ENCODE measurements at regions not wholly inside any gene's neighbourhood (a gene's known extent, or its start where the extent isn't known, plus 50 kb on each side); places are given as distances from the start of the nearest gene placed in this dataset.
A peak's percentile ranks its signal among the peaks of the same experiment; 100 is the strongest.

GRCh38 chr6:91788501-91788900 is 1201.6 kb upstream of the MAP3K7 start:
- DNase-seq (ENCODE audit: low spot score): no peak

GRCh38 chr6:91786474-91787184 is 1199.8 kb upstream of the MAP3K7 start:
- no peak for DNase-seq (ENCODE audit: low spot score)

GRCh38 chr6:91782802-91783201 is 1195.9 kb upstream of the MAP3K7 start:
- DNase-seq (ENCODE audit: low spot score): no peak

DNA sequence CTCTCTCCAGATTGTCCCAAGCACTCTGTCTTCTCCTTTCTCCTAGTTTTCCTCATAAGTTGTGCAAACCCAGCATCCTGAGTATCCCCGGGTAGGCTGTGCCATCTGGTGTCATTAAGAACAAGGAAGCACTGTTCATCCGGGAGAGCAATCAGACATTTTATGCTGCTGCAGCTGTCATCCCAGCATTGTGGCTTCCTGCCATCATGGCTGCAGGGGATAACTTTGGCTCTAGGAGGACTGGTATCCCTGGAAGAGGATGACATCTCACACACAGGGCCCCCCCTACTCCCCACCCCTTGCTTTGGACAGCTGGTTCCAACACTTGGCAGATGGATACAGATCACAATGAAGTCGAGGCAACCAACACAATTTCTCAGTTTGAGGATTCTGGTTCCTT is 1195.1 kb upstream of the MAP3K7 start:
- DNase-seq (ENCODE audit: low spot score): peak; percentile 33

GRCh38 chr6:91780270-91780669 is 1193.4 kb upstream of the MAP3K7 start:
- DNase-seq (ENCODE audit: low spot score): no peak

DNA sequence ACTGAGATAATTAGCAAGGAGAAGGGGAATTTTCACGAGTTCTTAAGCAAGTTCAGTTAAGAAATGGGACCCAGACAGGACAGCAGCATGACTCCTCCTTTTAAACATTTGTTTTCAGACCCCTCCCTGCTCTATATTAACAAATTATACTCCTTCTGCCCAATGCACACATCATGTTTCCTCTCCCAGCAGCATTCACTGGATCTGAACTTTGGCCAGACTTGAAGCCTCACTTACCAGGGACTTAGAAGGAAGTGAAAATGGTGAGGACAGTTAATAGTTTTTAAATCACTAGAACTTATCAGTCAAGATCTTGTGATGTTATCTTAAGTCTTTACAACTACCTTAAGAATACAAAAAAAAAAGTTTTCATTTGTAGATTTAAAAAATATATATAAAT is 1174.7 kb upstream of the MAP3K7 start:
- DNase-seq (ENCODE audit: low spot score): no peak

GRCh38 chr6:91754691-91755090 is 1167.8 kb upstream of the MAP3K7 start:
- no peak for DNase-seq (ENCODE audit: low spot score)

GRCh38 chr6:91751526-91751925 is 1164.7 kb upstream of the MAP3K7 start:
- DNase-seq (ENCODE audit: low spot score): no peak

DNA sequence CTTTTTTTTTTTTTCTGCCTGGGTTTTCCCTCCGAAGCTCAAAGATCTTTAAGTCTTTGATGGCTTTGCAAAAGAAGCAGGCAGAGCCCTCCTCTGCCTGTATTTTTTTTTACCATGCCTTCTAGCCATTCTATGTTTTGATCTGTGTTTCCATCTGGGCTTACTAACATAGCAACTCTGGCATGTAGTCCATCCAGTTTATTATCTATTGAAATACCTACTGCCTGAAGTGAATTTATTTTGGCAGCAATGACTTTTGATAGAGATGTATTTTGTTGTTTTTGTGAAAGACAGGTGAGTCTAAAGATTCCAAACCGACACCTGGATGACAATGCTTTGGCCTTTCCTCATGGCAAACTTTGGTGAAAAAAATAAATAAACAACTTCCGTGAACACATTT is 1157.7 kb upstream of the MAP3K7 start:
- no peak for DNase-seq (ENCODE audit: low spot score)

DNA sequence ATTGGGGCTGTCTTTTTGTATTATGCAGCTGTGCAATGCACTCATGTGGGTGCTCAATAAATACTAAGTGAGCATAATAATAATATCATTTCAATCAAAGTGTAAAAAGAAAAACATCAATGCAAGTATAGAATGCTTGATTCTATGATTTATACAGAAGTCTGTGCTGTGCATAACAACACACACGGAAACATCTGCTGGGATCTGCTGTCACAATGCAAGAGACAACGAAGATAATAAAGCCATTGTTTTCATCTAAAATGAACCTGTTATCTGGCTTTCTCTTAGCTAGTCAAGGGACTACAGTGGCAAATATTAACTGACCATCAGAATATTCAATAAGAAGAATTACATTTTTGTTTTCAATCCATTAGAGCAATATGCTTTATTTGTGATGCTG is 1156.9 kb upstream of the MAP3K7 start:
- no peak for DNase-seq (ENCODE audit: low spot score)

GRCh38 chr6:91731939-91732338 is 1145.1 kb upstream of the MAP3K7 start:
- DNase-seq (ENCODE audit: low spot score): no peak

- no peak for DNase-seq (ENCODE audit: low spot score)
Observed at GRCh38 chr6:91730710-91731109, 1143.8 kb upstream of the MAP3K7 start.

DNA sequence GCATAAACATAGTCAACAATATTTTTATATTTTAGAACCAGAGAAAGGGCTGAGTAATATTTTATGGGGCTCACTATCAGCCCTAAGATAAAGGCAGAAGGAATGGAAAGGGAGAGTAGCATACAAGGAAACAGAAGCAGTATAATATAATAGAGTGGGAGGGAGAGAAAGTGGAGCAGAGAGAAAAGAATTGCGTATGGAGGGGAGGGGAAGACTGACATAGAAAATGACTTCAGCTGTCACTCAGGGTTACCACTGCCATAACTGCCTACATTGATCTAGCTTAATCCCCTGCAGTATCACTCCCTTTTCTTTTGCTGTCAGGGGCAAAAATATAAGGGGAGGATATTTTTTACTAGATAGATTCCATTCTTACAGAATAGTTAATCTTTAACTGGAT is 1133.5 kb upstream of the MAP3K7 start:
- no peak for DNase-seq (ENCODE audit: low spot score)

- DNase-seq (ENCODE audit: low spot score): no peak
Observed at GRCh38 chr6:91719414-91719813, 1132.5 kb upstream of the MAP3K7 start.

DNA sequence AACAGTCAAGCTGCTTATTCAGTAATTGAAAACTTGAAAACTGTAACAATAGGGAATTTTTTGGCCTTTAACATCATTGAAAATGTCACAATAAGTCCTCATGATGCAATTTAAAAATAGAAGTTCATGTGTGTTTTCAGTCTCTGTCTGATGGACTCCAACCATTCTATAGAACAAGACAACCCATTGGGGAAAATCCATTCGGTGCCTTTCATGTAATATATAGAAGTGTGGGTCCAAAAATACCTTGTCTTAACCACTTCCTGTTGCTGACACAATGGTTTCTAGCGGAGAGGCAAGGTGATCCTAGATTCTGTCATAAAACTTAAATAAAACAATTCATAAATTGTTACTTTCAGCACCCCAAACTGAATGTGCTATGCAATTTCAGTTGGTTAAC is 1131.3 kb upstream of the MAP3K7 start:
- no peak for DNase-seq (ENCODE audit: low spot score)

- DNase-seq (ENCODE audit: low spot score): no peak
Observed at GRCh38 chr6:91717094-91717493, 1130.2 kb upstream of the MAP3K7 start.

DNA sequence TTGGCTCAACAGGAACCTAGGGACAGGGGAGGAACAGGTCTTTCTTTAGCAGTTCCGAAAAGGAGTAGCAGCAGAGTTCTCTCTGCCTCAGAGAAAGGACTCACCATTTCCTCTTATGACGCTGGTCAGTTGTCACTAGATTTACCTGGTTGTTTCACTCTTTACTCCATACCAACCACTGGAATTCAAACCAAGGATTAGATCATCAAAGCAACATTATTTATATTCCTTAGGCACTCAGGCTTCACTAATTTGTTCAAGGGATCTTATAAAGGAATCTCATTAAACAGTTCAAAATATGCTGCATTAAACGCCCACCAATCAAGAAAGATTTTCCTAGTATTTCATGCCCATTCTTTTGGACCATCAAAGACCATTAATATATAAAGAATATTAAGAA is 1129.5 kb upstream of the MAP3K7 start:
- no peak for DNase-seq (ENCODE audit: low spot score)

DNA sequence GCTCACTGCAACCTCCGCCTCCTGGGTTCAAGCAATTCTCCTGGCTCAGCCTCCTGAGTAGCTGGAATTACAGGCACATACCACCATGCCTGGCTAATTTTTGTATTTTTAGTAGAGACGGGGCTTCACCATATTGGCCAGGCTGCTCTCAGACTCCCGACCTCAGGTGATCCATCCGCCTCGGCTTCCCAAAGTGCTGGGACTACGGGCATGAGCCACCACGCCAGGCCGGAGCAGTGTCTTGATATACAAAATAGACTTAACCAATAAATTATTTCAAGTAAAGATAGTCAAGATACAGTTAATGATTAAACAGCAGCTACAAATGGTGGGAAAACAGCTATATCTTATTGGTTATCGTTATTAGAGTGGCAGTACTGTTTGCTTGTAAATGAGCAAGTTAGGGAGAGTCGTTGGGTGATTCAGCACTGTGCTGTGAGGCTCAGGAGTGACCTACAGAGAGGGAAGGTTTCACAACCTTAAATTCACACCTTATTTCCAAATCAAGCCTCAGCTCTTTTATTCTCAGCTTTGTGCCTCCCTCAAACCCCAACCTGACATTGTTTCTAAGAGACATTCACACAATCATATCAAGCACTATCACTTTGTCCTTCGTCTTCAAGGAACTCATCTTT is 1128.4 kb upstream of the MAP3K7 start:
- DNase-seq (ENCODE audit: low spot score): no peak

DNA sequence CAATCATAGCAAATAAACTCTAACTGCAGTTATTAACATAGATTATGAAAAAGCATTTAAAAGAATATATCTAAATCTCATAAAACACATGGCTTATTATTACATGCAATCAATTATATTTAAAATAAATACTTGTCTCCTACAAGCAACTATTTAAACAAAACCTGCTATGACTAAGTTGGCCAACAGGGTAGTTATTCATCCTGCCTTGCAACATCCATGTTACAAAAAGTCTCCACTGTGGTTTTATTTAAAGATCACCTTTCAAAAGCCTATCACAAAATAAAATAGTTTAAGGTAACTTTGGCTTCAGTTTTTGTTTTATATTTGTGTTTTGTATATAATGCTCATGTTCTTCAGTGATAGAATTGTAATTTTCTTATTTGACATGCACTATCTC is 1127.0 kb upstream of the MAP3K7 start:
- DNase-seq (ENCODE audit: low spot score): no peak

DNA sequence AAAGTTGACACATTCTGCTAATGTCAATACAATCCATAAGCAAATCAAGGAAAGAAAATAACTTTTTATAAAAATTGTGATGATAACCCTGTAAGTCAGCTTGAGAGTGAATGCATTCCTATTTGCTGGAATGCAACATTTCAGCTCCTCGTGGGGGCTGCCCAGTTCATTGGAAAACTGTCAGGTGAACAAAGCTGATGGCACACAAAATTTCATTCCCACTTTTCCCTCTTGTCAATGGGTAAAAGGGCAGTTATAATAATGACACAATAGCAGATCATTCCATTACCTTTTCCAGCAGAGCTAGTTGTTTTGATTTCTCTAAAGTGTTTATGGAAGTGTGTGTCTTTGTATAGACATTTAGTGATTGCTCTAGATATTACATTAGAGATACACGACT is 1124.6 kb upstream of the MAP3K7 start:
- no peak for DNase-seq (ENCODE audit: low spot score)

DNA sequence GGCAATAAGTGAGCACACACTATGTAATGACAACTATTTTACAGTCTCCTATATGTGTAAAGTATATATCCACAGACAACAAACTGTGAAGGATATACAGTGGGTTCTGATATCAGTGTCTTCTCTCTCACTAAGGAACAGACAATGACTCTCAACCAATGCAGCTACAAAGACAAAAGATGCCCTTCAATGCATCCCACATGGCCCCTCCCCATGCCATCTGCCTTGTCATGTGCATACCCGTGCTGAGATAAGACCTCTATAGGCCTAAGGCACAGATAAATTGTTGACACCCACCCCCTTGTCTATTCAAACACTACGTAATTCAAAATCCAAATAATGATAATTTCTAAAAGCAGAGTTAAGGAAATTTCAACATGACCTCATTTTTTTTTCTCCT is 1123.5 kb upstream of the MAP3K7 start:
- DNase-seq (ENCODE audit: low spot score): peak; percentile 10

DNA sequence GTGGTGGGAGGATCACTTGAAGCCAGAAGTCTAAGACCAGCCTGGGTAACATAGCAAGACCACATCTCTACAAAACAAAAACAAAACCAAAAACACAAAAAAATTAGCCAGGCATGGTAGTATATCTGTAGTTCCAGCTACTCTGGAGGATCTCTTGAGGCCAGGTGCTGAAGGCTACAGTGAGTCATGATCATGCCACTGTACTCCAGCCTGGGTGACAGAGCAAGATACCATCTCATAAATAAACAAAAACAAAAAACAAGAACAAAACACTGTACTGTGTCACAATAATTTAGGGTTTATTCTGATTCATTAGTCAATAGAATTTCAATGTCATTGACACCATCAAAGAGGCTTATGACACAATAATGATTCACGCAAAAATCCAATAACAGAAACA is 1121.7 kb upstream of the MAP3K7 start:
- no peak for DNase-seq (ENCODE audit: low spot score)

GRCh38 chr6:91705646-91706045 is 1118.8 kb upstream of the MAP3K7 start:
- DNase-seq (ENCODE audit: low spot score): no peak

- no peak for DNase-seq (ENCODE audit: low spot score)
Observed at GRCh38 chr6:91704531-91704930, 1117.7 kb upstream of the MAP3K7 start.
